Small intestine (tissue), 7 donors: ENCODE measurements at regions not wholly inside any gene's neighbourhood (a gene's known extent, or its start where the extent isn't known, plus 50 kb on each side); places are given as distances from the start of the nearest gene placed in this dataset.
"Not testable (repeated sequence)": the region's sequence is repeated elsewhere in the genome, so short reads cannot be mapped to it uniquely, and the experiment has no call there.

Experiments used
- DNase-seq, 2 donors: peaks; one replicate each; pipeline versions ENCODE4 v3.0.0 to v3.0.0-alpha.2; 2013
- FAIRE-seq: peaks from 2 replicates; lab custom pipeline; 2012; peaks lifted over from hg19 to GRCh38; lab: Jason Lieb, UNC
- H3K27ac ChIP-seq, 3 donors: one replicate each; pipeline ENCODE4 v1.5.1; 2013; ENCODE audit warnings: low read length in 2 of 3, mild to moderate bottlenecking in 2 of 3, control low read depth in 1 of 3, inconsistent platforms in 1 of 3, low read depth in 1 of 3, moderate library complexity in 1 of 3
- H3K27me3 ChIP-seq, 3 donors: one replicate each; pipeline ENCODE4 v1.6.1; 2013; ENCODE audit warnings: low read length in 3 of 3, inconsistent platforms in 1 of 3; ENCODE audit not compliant: control insufficient read depth in 3 of 3, insufficient read depth in 3 of 3
- H3K36me3 ChIP-seq, 3 donors: one replicate each; pipeline ENCODE4 v1.6.1; 2013; ENCODE audit warnings: low read length in 3 of 3, inconsistent platforms in 1 of 3, low read depth in 1 of 3, mild to moderate bottlenecking in 1 of 3, moderate library complexity in 1 of 3; ENCODE audit not compliant: control insufficient read depth in 3 of 3, insufficient read depth in 2 of 3
- H3K4me1 ChIP-seq, 3 donors: one replicate each; pipeline ENCODE4 v1.6.1; 2013; ENCODE audit warnings: low read length in 2 of 3, inconsistent platforms in 1 of 3, low read depth in 1 of 3, mild to moderate bottlenecking in 1 of 3, moderate library complexity in 1 of 3; ENCODE audit not compliant: control insufficient read depth in 3 of 3, insufficient read depth in 2 of 3
- H3K4me3 ChIP-seq, 3 donors: one replicate each; pipeline ENCODE4 v1.5.1; 2013; ENCODE audit warnings: low read length in 3 of 3, control low read depth in 1 of 3, inconsistent platforms in 1 of 3, low read depth in 1 of 3, mild to moderate bottlenecking in 1 of 3, moderate library complexity in 1 of 3
- H3K9me3 ChIP-seq, 2 donors: one replicate each; pipeline ENCODE4 v1.6.1; 2013; ENCODE audit warnings: low read depth in 1 of 2, low read length in 1 of 2; ENCODE audit not compliant: control insufficient read depth in 2 of 2, insufficient read depth in 1 of 2
- WGBS, 3 donors: extraction: QIAGEN DNeasy Blood & Tissue Kit; methylation state at CpG; one replicate each; pipeline ENCODE4 v1.1.7; 2013; 5-methylcytosine and 5-hydroxymethylcytosine counted together
- donor health status: healthy with polysubstance abuse.
- donor health status: control.
- donor health status: control.
- donor health status: Bipolar disorder and iron deficiency.
- donor health status: healthy.

DNA sequence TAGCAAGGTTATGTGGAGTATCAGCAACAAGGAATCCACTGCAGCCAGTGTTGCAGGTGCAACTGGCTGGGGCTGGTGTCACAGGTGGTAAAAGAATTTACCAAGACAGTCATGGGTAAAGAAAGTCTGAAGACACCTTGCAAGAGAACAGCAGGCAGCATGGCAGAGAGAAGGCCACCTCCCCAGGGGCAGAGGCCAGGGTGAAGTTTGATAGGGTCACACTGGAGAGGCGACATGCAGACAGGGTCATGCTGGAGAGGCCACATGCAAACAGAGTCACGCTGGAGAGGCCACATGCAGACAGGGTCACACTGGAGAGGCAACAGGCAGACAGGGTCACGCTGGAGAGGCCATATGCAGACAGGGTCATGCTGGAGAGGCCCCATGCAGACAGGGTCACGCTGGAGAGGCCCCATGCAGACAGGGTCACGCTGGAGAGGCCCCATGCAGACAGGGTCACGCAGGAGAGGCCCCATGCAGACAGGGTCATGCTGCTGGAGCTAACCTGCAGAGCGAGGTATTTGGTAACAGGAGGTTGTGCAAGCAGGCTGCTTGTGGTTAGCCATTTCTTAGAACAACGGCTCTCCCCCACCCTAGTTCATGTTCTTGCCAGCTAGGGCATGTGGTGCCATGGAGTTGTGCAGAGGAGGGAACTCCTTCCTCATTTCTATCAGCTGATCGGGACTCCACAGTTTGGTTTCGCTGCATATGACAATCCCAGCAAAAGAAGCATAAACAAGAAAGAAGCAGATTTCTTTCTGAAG is 188.2 kb upstream of the FOXD4L5 start:
- not testable (repeated sequence) for DNase-seq

DNA sequence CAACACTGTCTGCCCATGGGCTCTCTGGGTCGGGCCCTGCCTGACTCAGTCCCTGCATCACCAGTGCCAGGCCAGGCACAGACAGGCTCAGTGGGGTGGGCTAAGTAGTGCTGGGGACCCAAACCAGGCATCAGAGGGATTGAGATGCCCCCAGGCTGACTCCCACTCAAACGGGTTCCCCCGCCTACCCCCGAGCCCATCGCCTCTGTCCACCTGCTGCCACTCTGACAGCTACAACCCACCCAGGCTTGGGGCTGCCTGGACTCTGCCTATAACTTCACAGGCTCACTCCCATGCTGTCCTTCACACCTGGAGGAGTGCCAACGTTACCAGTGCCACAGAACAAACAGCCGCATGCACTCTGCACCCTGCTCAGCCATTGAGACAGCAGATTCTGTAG is 186.1 kb upstream of the FOXD4L5 start:
- H3K4me3 ChIP-seq, FAIRE-seq, DNase-seq, H3K27me3 ChIP-seq, H3K9me3 ChIP-seq, H3K36me3 ChIP-seq, H3K27ac ChIP-seq, H3K4me1 ChIP-seq: not testable (repeated sequence)
- 83 to 89% (median 83%) methylated on average over 7 of the region's 7 CpGs for WGBS, 3 donors

More for the DNA sequence above, 188.2 kb upstream of the FOXD4L5 start:
- not testable (repeated sequence) for H3K36me3 ChIP-seq, H3K27me3 ChIP-seq, H3K4me3 ChIP-seq, FAIRE-seq, H3K27ac ChIP-seq, H3K9me3 ChIP-seq, H3K4me1 ChIP-seq
- 55 to 64% (median 62%) methylated on average over 10 of the region's 10 CpGs for WGBS, 3 donors

- not testable (repeated sequence) for H3K4me3 ChIP-seq, H3K27ac ChIP-seq, H3K27me3 ChIP-seq, FAIRE-seq, H3K36me3 ChIP-seq, H3K4me1 ChIP-seq, DNase-seq, H3K9me3 ChIP-seq
- 93 to 95% (median 94%) methylated on average over 54 of the region's 55 CpGs for WGBS, 3 donors
Observed at GRCh38 chr9:65466911-65467734, 182.1 kb upstream of the FOXD4L5 start.

DNA sequence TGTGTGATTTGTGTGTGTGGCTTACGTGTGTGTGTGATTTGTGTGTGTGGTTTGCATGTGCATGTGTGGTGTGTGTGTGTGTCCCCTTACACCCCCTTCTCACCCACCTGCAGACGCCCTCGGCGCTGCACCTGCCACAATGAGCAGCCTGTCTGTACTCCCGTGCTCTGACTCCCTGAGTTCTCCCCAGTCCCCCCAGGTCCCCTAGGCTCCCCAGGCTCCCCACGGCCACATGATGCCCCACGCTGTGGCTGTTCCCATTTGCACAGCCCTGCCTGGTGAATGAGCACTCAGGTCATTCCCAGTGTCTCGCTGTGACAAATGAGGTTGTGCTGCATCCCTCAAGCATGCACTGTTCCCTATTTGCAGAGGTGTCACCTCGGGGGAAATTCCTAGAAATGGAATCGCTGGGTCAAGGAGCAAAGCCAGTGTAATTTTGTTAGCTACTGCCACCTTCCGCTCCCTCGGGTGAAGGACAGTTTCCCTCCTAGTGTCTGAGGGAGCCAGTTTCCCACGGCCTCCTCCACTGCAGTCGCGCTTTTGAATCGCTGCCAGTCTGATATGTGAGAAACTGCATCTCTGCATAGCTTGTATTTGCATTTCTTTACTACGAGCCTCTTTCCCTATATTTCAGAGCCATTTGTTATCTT is 180.4 kb upstream of the FOXD4L5 start:
- not testable (repeated sequence) for FAIRE-seq, DNase-seq, H3K4me1 ChIP-seq, H3K9me3 ChIP-seq, H3K27ac ChIP-seq, H3K36me3 ChIP-seq, H3K27me3 ChIP-seq, H3K4me3 ChIP-seq
- 85 to 91% (median 90%) methylated on average over 17 of the region's 17 CpGs for WGBS, 3 donors

GRCh38 chr9:65462476-65462875 is 177.5 kb upstream of the FOXD4L5 start:
- not testable (repeated sequence) for H3K27me3 ChIP-seq, H3K27ac ChIP-seq, H3K9me3 ChIP-seq, H3K4me1 ChIP-seq, FAIRE-seq, H3K36me3 ChIP-seq, H3K4me3 ChIP-seq, DNase-seq
- WGBS, 3 donors = 82 to 90% (median 87%) methylated on average over 12 to 15 of the region's 15 CpGs

DNA sequence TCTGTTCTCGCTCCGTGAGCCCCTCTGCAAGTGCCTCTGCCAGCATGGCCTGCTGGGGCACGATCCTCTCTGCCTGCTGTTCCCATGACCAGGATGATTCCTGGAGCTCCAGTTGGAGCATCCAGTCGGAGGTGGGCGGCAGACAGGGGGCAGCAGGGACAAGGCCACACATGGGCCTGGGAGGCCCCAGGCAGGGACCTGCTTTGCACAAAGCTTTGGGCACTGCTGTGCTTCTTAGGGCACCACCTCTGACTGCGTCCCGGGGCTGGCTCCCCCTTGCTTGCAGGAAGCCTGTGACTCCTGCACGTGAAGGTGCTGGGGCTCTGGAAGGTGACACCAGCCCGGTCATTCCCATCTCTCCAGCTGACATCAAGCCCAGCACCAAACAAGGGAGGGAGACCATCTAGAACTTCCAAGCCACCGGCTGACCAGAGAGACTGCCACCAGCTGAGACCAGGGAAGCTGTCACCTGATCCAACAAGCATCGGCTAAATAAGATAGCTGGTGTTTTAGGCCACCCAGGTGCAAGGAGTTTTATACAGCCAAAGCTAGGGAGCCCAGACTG is 174.8 kb upstream of the FOXD4L5 start:
- DNase-seq = no peak
- WGBS, 3 donors = 84 to 91% (median 87%) methylated on average over 11 of the region's 11 CpGs
- Histone ChIP-seq H3K4me3 (no peak overlapping the region), H3K27me3 (no peaks in the 10 kb centered on the region), H3K27ac (no peak overlapping the region), H3K9me3 (peaks cover 3 to 4% of the 10 kb centered on the region in 2 donors), H3K36me3 (no peaks in the 10 kb centered on the region), H3K4me1 (no peaks in the 10 kb centered on the region)
- no peak for FAIRE-seq

DNA sequence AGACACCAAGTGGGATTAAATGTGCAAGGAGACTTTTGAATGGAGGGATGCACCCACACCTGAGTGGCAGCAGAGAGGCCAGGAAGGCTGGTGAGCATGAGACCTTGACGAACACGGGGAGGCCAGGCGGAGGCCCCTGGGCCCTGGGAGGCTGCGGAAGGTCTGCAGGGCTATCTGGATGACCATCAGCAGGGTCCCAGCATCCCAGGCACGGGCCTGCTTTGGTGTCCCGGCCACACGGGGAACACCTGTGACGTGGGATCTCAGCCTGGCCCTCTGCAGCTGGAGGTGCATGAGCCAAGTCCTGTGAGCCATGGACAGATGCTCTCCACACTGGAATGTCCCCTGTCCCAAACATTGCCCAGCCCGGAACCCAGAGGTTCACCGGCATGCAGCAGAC is 174.0 kb upstream of the FOXD4L5 start:
- no peaks in the 10 kb centered on the region for H3K27me3 ChIP-seq
- peaks cover 3 to 4% of the 10 kb centered on the region in 2 donors for H3K9me3 ChIP-seq
- H3K4me1 ChIP-seq = no peaks in the 10 kb centered on the region
- H3K36me3 ChIP-seq = no peaks in the 10 kb centered on the region
- H3K4me3 ChIP-seq = no peak overlapping the region
- FAIRE-seq = no peak
- no peak for DNase-seq
- 89 to 93% (median 90%) methylated on average over 10 of the region's 10 CpGs for whole genome bisulfite sequencing, 3 donors
- no peak overlapping the region for H3K27ac ChIP-seq

DNA sequence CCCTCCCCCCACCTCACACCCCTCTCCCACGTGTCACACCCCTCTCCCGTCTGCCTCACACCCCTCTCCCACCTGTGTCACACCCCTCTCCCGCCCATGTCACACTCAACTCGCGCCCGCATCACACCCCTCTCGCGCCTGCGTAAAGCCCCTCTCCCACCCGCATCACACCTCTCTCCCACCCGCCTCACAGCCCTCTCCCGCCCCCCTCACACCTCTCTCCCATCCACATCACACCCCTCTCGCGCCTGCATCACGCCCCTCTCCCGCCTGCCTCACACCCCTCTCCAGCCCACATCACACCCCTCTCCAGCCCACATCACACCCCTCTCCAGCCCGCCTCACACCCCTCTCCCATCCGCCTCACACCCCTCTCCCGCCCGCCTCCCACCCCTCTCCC is 173.5 kb upstream of the FOXD4L5 start:
- FAIRE-seq (no peak), DNase-seq (no peak)
- H3K4me3 ChIP-seq = no peak overlapping the region
- H3K4me1 ChIP-seq = no peaks in the 10 kb centered on the region
- 88 to 93% (median 90%) methylated on average over 19 to 20 of the region's 20 CpGs for WGBS, 3 donors
- no peak overlapping the region for H3K27ac ChIP-seq
- no peaks in the 10 kb centered on the region for H3K36me3 ChIP-seq
- H3K27me3 ChIP-seq = no peaks in the 10 kb centered on the region
- H3K9me3 ChIP-seq = peaks cover 3 to 4% of the 10 kb centered on the region in 2 donors
